HEK293 (cell line): ENCODE measurements at regions not wholly inside any gene's neighbourhood (a gene's known extent, or its start where the extent isn't known, plus 50 kb on each side); places are given as distances from the start of the nearest gene placed in this dataset.

Source experiments
- HOXC10 ChIP-seq: sonication (generic); formaldehyde crosslinking; IDR thresholded peaks from 2 replicates; pipeline ENCODE4 v1.8.1; 2023; ENCODE audit warnings: mild to moderate bottlenecking, missing genetic modification reagents
- IKZF3 ChIP-seq: fragments of 450-650 bp; IDR thresholded peaks from 2 replicates; pipeline ENCODE4 v1.5.0; 2018; ENCODE audit warnings: missing biosample characterization, mild to moderate bottlenecking, missing genetic modification characterization, moderate library complexity
- PBX3 ChIP-seq: sonication (generic); formaldehyde crosslinking; IDR thresholded peaks from 2 replicates; pipeline ENCODE4 v1.8.1; 2022; ENCODE audit warnings: mild to moderate bottlenecking, moderate library complexity, missing genetic modification reagents
- PRDM1 ChIP-seq: fragments of 450-650 bp; formaldehyde crosslinking; IDR thresholded peaks from 2 replicates; pipeline ENCODE4; 2016; ENCODE audit warnings: missing biosample characterization, missing genetic modification characterization
- SETDB1 ChIP-seq: IDR thresholded peaks from one replicate; pipeline ENCODE4 v1.6.1; 2017; ENCODE audit warnings: mild to moderate bottlenecking, low read length, moderate library complexity, mixed read lengths; ENCODE audit not compliant: insufficient read length
- TCF7L2 ChIP-seq: IDR thresholded peaks from 2 replicates; pipeline ENCODE4 v1.6.1; 2011; ENCODE audit warnings: low read depth, mild to moderate bottlenecking, inconsistent platforms, low read length, moderate library complexity, borderline replicate concordance

DNA sequence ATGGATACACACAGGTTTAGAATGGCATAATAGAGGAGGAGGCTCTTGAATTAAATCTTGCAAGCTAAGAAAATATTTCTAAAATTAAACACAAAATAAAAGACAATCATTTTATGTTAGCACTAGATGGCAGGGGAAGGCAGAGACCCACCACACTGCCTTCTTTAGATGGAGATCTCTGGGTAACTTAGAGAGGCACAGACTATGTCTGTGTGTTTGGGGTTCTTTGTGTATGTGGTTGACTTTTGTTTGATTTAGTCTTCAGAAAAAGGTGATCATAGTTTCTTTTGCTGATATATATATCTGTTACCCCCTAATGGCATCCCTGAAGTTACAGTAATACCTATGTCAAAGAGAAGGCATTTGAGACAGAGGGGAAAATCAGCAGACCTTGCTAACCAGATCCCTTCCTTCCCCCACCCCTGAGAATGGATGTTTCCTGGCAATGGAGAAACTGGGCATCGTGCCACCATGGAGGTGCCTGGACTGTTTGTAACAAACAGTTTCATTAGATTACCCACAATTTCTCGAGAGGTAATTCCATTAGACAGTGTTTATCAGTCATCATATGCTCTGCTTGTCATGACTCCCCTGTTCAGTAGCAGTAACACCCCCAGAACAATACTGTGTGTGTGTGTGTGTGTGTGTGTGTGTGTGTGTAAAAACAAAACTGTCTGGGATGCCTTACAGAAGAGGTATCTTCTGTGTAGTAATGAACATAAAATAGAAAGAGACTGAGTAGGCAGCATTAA, 228.3 kb upstream of the DEPDC1 start:
- no peak for TF ChIP-seq IKZF3 (tag by site-specific recombination)
- TF ChIP-seq HOXC10 (CRISPR knock-in tag): no peak
- TF ChIP-seq SETDB1: no peak
- TF ChIP-seq TCF7L2: no peak
- TF ChIP-seq PRDM1 (tag by site-specific recombination): no peak
- no peak for TF ChIP-seq PBX3 (CRISPR knock-in tag)
